ENCODE measurements at regions not wholly inside any gene's neighbourhood (a gene's known extent, or its start where the extent isn't known, plus 50 kb on each side); places are given as distances from the start of the nearest gene placed in this dataset.

DNA sequence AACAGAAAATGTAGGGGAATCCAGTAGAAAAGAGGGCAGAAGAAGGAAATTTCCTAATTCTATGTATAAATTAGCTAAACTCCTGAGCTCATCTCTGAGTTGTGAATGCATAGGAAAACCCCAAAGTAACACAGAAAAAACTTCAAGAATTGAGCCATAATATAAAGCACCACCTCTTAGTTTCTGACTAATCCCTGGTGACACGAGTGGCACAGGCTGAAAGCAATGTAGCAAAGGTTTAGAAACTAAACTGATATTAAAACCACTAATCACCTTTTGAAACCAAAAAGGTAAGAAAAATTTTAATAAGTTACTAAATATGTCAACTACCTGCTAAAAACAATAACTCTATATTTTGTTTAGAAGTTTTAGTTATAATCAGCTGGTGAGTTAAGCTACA lies 255.6 kb upstream of the NECTIN3 start:
- TF ChIP-seq L3MBTL2 (conservative IDR thresholded peaks at IDR 0.05) (no peak), CTBP1 (IDR thresholded peaks at IDR 0.05; ENCODE audit: borderline replicate concordance) (no peak), ELF4 (IDR thresholded peaks at IDR 0.05) (no peak), FOXM1 (IDR thresholded peaks at IDR 0.05; ENCODE audit: borderline replicate concordance) (no peak), NFRKB (IDR thresholded peaks at IDR 0.05) (no peak), SP1 (IDR thresholded peaks at IDR 0.05) (no peak), LEF1 (IDR thresholded peaks at IDR 0.05; ENCODE audit: borderline replicate concordance) (no peak)

Data from HEK293T (cell line).